Stimulated activated naive CD8-positive, alpha-beta T cell treated with anti-CD3 and anti-CD28 coated beads, Interleukin-15, Interleukin-2, amounts not matched to agents 100 U/mL and 50 U/mL, for 24 hours (primary cell): ENCODE measurements at regions not wholly inside any gene's neighbourhood (a gene's known extent, or its start where the extent isn't known, plus 50 kb on each side); places are given as distances from the start of the nearest gene placed in this dataset.
A peak's percentile ranks its signal among the peaks of the same experiment; 100 is the strongest.
"Not testable (repeated sequence)": the region's sequence is repeated elsewhere in the genome, so short reads cannot be mapped to it uniquely, and the experiment has no call there.

Source experiments
- ATAC-seq: fragments of 150-1000 bp; cut with Tn5 transposase; one replicate; pipeline ENCODE4 v1.10.0; 2021
- DNase-seq: peaks from one replicate; pipeline ENCODE4 v3.0.0; 2021

DNA sequence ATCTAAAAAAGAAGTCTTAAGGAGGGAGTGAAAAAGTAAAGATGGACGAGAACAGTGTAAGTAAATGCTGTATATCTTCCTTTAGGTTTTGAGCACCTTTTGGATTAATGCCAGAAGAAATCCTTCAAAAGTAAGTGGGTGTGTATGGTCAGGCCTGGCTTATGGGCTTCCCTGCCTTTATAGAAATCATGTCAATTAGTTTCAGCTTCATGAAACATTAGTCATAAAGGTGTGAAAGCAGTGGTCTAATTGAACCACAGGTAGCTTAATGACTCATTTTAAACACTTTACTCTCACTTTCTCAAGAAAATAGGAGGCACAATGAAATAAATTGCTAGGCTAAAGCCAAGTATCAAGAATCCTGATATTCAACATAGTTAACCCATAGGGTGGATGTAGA, 467.4 kb upstream of the DPPA4 start:
- DNase-seq (no peak), ATAC-seq (peak; percentile 62)

GRCh38 chr3:109806929-109807328, 469.6 kb upstream of the DPPA4 start:
- DNase-seq, result peak; percentile 8
- peak; percentile 87 for ATAC-seq

- DNase-seq, result no peak
- no peak for ATAC-seq
Measured at GRCh38 chr3:109809513-109809912, 472.2 kb upstream of the DPPA4 start.

DNA sequence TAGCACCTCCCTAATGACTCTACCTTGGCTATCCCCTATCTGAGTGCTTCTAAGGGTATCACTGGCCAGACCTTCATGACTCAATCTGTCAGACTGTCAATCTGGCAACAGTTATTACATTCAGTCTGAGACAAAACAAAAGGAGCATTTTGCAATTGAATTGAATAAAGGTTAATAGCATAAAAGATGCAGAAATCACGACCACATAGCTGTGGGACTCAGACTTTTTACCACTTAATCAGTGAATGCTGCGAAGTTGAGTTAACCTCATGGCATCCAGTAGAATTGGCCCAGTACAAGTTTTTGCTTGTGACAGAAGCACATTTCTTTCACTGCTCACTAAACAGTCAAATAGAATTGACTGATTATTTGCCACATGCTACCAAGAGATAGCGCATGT, 480.7 kb upstream of the DPPA4 start:
- ATAC-seq (no peak), DNase-seq (no peak)

GRCh38 chr3:109819734-109820133, 482.4 kb upstream of the DPPA4 start:
- DNase-seq, result no peak
- ATAC-seq, result no peak

DNA sequence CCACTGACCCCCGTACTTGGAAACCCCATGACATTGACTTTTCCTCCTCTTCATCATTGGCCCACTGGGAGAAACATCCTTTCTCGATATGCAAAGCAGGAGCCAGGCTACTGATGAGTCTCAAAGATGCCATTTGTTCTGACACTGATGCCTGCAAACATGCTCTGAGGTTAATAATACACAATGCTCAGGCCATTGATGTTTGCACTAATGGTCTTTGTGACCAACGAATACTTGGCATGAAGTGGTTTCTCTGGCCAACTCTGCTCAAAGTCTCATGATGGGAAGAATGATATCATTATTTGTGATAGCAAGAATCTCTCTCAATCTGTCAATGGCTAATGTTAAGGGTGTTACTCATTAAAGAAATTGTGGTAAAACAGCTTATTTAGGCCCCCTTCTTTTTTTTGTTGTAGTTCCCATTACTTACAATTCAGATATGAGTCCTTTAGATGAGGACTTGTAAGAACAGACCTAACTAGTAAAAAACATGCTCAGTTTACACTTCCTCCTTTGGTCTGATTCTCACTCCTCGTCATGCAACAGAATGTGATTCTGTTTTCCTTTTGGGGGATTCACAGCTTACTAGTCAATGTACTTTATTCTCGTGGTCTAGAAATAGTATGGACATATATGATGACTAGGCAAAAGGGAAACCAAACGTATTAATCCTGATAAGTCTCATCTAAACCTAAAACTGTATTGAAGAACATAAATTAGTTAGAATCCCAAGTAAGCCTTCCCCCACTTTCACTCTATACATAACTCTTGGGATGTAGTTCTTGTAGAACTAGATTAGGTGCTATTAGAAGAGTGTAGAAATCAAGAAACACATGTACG, 488.8 kb upstream of the DPPA4 start:
- no peak for DNase-seq

DNA sequence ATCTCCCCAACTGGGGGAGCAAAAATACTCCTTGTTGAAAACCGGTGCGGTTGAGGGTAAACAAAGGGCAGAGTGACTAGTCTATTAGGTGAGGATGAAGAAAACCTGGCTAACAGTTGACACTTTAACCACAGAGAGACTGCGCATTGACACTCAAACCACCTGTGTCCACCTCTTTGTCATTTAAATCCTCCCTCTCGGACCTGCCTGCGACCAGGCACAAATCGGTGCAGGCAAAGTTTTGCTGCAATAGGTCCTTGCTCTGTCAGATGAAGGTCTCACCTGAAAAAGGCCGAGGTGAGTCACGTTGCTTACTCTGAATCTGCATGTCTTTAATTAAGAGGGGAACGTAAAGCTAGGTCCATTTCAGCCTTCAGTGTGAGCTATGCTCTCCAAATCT, 494.1 kb upstream of the DPPA4 start:
- ATAC-seq, result no peak
- DNase-seq, result no peak

More for the DNA sequence above, 488.8 kb upstream of the DPPA4 start:
- ATAC-seq, result no peak

GRCh38 chr3:109835958-109836357, 498.6 kb upstream of the DPPA4 start:
- no peak for DNase-seq
- no peak for ATAC-seq

DNA sequence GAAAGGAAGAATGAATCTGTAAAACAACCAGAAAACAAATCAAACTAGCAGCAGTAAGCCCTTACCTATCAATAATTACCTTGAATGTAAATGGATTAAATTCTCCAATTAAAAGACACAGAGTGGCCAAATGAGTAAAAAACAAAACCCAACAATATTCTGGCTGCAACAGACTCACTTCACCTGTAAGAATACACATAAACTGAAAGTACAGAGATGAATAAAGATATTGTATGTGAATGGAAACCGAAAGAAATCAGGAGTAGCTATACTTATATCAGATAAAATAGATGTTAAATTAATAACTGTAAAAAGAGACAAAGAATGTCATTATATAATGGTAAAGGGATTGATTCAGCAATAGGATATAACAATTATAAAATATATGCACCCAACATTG, 514.5 kb upstream of the DPPA4 start:
- DNase-seq (no peak), ATAC-seq (no peak)

- no peak for DNase-seq
- ATAC-seq, result no peak
Measured at GRCh38 chr3:109852283-109852682, 514.9 kb upstream of the DPPA4 start.

DNA sequence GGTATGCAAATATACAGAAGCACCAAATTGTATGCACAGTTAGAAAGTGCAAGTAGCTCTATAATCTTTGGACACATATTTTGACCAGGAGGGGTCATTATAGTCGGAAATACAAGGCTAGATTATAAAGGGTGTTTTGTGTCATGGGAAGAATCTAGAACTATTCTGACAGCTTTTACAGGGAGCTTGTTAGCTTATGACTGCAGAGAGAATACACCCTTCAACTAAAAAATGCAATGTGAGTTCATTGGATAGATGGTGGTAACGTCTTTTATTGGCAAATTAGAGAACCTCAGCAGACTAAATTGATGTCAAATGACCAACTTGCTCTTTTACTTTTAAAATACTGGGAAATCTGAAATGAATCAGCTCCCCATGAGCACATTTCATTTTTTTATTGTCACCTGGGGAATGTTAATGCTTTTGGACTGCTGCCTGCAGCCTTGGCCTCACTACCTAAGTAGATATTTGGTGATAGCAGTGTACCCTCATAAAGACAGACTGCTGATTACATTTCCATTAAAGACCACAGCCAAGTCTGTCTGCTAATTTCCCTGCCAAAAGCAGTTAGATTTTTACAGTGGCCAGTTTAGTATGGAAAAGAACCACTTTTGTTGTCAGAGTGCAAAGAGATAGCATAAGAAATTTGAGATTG, 515.9 kb upstream of the DPPA4 start:
- no peak for DNase-seq
- no peak for ATAC-seq

DNA sequence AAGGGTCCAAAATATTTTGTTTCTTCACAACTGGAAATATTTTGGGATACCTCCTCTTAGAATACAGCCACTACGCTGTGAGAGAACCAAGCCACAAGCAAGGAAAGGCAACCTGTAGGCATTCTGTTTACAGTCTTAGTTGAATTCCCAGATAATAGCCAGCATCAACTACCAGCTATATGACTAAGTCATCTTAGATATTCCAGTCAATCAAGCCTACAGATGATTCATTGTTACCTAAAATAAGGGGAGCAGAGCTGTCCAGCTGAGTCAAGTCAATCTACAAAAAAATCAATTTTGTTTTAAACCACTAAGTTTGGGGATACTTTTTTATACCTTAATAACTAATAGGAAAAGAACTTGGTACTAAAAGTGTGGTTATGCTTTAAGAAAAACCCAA, 526.4 kb upstream of the DPPA4 start:
- DNase-seq (no peak), ATAC-seq (no peak)

- no peak for ATAC-seq
- no peak for DNase-seq
Measured at GRCh38 chr3:109864452-109864851, 527.1 kb upstream of the DPPA4 start.

DNA sequence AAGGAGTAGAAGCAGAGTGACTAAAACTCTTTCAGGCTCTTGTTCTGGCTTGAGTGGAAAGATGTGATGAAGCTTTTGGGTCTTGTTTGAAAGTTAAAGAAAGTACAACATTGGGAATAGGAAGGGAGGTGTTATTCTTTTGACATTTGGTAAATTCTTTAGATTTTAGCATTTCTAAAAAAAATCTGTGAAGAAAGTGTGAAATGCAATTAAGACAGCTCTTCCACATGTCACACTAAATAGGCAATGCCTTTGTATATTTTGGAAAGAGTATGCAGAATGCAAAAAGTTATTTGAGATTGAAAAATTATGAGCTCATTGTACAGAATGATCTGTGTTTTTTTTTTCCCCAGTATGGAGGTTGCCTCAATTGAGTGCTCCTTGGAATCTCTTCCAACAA, 532.2 kb upstream of the DPPA4 start:
- ATAC-seq (no peak), DNase-seq (no peak)

DNA sequence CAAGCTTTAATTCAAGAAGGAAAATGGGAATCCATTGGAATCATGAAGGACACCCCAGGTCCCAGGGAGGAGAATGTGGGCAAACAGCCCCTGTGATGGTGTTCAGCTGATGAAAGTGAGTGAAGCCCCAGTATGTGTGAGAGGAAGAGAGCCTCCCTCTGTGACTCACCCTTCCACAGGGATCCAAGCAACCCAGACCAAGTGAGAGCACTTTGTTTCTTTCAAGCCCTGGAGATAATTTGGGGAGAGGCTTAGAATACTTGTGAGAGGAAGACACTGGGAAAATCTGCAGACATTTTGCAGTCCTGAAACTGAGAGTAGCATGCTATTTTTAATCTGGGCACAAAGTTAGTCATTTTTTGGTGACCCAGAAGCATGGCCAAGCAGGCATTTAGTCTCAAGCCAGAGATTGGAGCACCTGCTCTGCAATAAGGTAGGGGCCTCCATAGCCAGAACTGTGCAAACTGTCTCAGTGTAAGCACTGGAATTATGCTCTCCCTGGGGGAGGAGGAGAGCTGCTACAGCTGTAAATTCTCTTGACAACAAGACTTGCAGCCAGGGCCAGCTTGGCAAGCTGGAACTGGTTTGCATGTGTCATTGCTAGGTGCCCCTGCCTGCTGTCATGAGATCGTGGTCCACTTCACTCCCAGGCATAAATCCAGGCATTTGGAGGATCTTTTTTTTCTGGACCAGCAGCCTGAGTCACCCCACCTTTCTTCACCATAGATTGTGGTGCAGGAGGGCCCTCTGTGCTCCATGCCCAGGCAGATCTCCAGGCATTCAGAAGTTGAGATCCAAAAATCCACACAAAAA, 537.8 kb upstream of the DPPA4 start:
- ATAC-seq, result no peak
- no peak for DNase-seq

- not testable (repeated sequence) for DNase-seq, ATAC-seq
Measured at GRCh38 chr3:109877616-109878015, 540.3 kb upstream of the DPPA4 start.

- DNase-seq, result no peak
- ATAC-seq, result no peak
Measured at GRCh38 chr3:109882144-109882543, 544.8 kb upstream of the DPPA4 start.

GRCh38 chr3:109887293-109887692, 549.9 kb upstream of the DPPA4 start:
- ATAC-seq (no peak), DNase-seq (no peak)

DNA sequence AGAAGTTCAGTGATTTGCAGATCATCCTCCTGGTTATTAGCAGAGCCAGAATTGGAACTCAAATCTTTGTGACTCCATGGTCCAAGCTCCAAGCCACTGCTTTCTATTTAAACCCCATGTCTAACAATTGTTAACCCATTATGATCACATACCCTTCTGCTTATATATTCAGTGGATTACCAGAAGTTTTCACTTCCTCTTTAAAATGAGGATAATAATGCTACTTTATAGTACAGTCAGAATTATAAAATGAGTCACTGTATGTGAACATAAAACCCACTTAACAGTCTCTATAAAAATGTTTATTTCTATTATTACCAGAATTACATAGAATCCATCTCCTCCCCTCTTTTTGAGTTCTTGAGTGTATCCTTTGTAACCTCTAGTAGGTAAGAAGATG, 550.7 kb upstream of the DPPA4 start:
- no peak for DNase-seq
- no peak for ATAC-seq

DNA sequence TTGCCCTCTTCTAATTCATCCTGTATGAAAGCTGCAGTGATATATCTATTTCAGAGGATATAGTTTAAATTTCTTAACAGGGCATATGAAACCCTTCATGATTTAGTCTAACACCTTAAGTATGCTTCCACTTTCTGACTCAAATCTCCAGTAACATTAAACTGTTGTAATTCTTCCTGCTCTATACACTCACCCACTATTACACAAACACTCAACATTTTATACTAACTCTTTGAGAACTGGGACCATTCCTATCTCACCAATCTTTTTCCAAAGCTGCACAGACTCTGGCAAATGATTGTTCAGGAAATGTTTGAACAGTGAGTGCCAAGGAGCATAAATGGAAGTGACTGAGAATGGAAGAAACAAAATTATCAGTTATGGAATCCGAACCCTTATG, 560.4 kb upstream of the DPPA4 start:
- DNase-seq (no peak), ATAC-seq (no peak)

DNA sequence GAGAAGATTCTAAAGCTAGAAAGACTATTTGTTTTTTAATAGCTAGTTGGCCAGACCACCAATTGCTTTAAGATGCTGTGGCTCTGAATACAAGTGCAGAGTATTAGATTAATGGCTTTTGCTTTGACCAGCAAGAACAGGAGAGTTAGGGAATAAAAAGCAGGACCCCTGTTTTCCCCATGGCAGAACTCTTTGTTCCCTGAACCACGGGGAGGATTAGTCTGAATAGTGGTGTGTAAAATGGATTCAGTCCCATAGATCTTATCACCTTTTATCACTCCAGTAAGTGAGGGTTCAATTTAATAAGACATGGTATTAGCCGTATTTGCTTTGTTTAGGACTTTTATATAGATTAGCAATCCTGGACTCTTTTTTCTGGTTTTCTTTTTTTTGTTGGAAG, 562.6 kb upstream of the DPPA4 start:
- no peak for DNase-seq
- ATAC-seq, result no peak

- ATAC-seq, result no peak
- no peak for DNase-seq
Measured at GRCh38 chr3:109900783-109901182, 563.4 kb upstream of the DPPA4 start.

DNA sequence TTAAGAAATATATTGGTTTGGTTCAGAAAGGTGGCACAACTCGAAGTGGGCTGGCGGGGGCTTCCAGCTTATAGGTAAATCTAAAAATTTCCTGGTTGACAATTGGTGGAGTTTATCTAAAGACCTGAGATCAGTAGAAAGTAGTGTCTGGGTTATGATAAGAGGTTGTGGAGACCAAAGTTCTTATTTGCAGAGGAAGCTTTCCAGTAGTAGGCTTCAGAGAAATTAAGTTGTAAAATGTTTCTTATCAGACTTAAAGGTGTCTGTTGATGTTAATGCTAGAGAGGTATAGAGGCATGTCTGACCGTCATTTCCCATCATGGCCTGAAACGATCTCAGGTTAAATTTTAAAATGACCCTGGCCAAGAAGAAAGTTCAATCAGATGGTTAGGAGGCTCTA, 565.2 kb upstream of the DPPA4 start:
- DNase-seq, result no peak
- no peak for ATAC-seq
